Lower lobe of right lung (tissue), 2 donors: ENCODE measurements at regions not wholly inside any gene's neighbourhood (a gene's known extent, or its start where the extent isn't known, plus 50 kb on each side); places are given as distances from the start of the nearest gene placed in this dataset.

Experiments
- ATAC-seq, 2 donors: fragments of 200-7000 bp; cut with Tn5 transposase; one replicate each; pipeline ENCODE4 v1.9.1; 2020 to 2022; ENCODE audit warnings: mild to moderate bottlenecking in 2 of 2, moderate library complexity in 2 of 2
- DNase-seq: peaks from one replicate; pipeline ENCODE4 v3.0.0-alpha.2; 2020
- H3K27ac ChIP-seq: fragments of 200-600 bp; one replicate; pipeline ENCODE4 v1.8.0; 2022
- H3K27me3 ChIP-seq: fragments of 200-600 bp; one replicate; pipeline ENCODE4 v1.8.0; 2022; ENCODE audit warnings: low read depth
- H3K36me3 ChIP-seq: fragments of 200-600 bp; one replicate; pipeline ENCODE4 v1.8.0; 2022; ENCODE audit warnings: mild to moderate bottlenecking
- H3K4me1 ChIP-seq: fragments of 200-600 bp; one replicate; pipeline ENCODE4 v1.8.0; 2022
- H3K4me3 ChIP-seq: fragments of 200-600 bp; one replicate; pipeline ENCODE4 v1.8.0; 2022; ENCODE audit warnings: mild to moderate bottlenecking
- H3K9me3 ChIP-seq: fragments of 200-600 bp; one replicate; pipeline ENCODE4 v1.8.0; 2022
- intact Hi-C: fragments of 100-400 bp; cut with DNase I; formaldehyde crosslinking; loops from one replicate; pipeline ENCODE4 v1.11.0; 2022
- TF ChIP-seq, protein P1 (sequence below): fragments of 200-600 bp; IDR thresholded peaks from one replicate; pipeline ENCODE4 v1.8.0; 2022; ENCODE audit warnings: antibody characterized with exemption, mild to moderate bottlenecking
- donor health status: DM: no; HTN: yes; CAD: no; lungs with severe emphysema.

DNA sequence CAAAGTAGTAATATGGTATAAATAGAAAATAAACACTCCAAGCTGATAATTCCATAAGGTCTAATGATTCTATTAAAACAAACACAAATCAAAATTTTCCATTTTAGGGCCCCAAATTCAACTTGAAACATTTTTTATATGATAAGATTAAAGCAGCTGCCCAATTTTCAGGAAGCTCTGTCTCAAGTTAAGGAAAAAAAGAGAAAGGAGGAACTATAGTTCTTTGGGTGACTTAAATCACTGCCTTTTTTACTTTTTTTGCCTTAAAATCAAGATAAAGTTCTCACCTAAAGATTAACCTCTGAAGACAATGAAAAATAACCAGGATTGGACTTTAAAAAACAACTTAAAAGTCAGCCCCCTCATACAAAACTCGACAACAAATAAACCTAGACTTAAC is 76.0 kb upstream of the IFNE start:
- intact Hi-C loops = no loop called here
- Histone ChIP-seq H3K27me3 (peaks cover 65% of the 10 kb centered on the region), H3K4me1 (peaks cover 11% of the 10 kb centered on the region), H3K27ac (no peak overlapping the region), H3K36me3 (no peaks in the 10 kb centered on the region), H3K4me3 (no peak overlapping the region), H3K9me3 (no peaks in the 10 kb centered on the region)
- TF ChIP-seq, protein P1, sequence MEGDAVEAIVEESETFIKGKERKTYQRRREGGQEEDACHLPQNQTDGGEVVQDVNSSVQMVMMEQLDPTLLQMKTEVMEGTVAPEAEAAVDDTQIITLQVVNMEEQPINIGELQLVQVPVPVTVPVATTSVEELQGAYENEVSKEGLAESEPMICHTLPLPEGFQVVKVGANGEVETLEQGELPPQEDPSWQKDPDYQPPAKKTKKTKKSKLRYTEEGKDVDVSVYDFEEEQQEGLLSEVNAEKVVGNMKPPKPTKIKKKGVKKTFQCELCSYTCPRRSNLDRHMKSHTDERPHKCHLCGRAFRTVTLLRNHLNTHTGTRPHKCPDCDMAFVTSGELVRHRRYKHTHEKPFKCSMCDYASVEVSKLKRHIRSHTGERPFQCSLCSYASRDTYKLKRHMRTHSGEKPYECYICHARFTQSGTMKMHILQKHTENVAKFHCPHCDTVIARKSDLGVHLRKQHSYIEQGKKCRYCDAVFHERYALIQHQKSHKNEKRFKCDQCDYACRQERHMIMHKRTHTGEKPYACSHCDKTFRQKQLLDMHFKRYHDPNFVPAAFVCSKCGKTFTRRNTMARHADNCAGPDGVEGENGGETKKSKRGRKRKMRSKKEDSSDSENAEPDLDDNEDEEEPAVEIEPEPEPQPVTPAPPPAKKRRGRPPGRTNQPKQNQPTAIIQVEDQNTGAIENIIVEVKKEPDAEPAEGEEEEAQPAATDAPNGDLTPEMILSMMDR = no peak
- ATAC-seq (no peak), DNase-seq (no peak)

DNA sequence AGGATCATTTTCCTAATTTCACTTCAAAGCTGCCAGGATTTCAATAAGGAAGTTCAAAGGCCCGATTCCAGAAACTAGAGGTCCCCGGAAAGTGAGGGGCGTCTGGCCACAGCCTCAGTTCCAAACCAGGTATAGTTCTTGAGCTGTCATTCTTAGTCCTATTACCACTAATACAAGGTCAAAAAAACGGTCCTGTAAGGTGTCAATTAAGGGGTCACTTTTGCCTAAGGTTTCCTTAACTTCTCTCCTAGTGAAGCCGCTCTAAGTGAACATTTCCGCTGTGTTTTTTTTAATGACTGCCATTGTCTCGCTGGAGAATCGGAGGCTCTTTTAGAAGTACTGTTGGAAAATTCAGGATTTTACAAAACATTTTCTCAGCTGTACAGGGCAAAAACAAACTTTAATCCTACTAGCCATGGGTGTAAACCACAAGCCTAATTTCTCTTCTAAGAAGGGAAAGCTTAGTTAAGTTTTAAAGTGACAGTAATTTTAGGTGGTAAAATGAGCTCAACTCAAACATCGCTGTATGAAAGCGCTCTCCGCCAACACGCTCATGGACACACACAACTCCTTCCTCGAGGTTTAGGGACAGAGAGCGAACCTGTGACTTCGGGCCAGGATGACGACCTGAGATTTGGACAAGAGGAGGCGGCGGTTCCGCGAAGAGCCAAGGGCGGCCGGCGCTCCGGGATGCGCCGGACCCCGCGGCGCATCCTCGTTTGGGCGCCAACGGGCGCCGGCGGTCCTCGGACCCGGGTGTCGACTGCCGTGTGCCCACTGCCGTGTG is 76.7 kb upstream of the IFNE start:
- intact Hi-C loops = no loop called here
- ATAC-seq (peak in 1 of 2 donors; percentile 13), DNase-seq (no peak)
- TF ChIP-seq, protein P1 = no peak
- Histone ChIP-seq H3K4me3 (peak overlapping the region; percentile 57), H3K36me3 (no peaks in the 10 kb centered on the region), H3K9me3 (no peaks in the 10 kb centered on the region), H3K4me1 (peaks cover 11% of the 10 kb centered on the region), H3K27me3 (peaks cover 61% of the 10 kb centered on the region), H3K27ac (no peak overlapping the region)

DNA sequence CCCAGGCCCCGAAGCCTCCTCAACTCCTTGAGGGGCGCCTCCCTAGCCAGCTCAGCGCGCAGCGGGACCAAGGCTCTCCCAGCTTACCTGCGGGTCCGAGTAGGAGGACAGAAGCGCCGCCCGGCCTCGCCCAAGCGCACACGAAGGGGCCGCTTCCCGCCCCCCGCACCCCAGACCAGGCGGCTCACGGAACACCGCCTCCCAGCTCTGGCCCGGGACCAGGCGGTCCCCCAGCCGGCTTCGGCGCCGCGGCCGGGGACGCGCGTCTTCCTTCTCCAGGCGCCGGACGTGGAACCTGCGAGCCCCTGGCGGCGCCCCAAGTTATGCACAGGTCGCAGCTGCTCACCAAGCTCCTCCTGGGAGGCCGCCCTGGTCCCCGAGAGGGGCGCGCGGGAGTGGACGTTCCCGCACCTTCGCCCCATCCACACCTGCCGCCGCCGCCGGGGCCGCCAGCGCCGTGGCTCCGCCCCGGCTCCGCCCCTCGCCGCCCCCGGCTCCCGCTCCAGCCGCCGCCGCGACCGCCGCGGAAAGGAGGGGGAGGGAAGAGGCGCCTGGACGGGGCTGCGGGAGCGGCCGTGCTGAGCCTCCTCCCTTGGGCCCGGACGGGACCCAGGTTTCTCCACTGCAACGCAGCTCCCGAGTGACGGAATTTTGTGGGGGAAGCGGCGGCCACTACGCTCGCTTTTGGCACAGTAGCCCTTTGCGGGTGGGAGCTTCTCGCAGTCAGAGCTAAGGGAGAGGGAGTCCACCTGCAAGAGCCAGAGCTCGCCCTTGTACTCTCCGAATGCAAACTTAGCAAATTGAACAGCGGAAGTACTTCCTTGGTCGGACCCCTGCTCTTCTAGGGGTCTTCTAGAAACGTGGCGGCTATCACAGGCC is 77.5 kb upstream of the IFNE start:
- DNase-seq (peak; percentile 56), ATAC-seq (peak; percentile 72 to 93)
- TF ChIP-seq, protein P1 = no peak
- H3K4me3 ChIP-seq = peak overlapping the region; percentile 57
- intact Hi-C loops = no loop called here
- H3K4me1 ChIP-seq = peaks cover 11% of the 10 kb centered on the region
- H3K27ac ChIP-seq = no peak overlapping the region
- no peaks in the 10 kb centered on the region for H3K9me3 ChIP-seq
- H3K36me3 ChIP-seq = no peaks in the 10 kb centered on the region
- peaks cover 61% of the 10 kb centered on the region for H3K27me3 ChIP-seq

DNA sequence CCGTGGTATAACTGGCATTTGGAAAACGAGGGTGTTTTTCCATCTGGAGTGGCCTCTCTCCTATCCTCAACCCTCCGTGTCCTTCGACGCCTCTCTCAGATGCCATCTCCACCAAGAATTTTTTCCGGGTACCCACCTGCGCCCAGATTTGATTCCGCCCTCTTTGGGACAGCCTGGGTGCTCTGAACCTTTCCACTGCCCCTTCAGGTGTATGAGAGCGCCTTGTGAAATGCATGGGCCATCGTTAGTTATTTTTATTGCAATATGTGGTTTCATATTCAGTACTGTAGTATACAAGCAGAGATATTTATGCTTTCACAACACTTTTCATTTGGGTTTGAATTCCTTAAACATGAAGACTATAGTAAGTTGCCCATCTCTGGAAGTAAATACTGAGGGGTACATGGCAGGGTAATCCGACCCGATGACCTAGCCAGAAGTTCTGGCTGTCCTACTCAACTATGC is 78.2 kb upstream of the IFNE start:
- TF ChIP-seq, protein P1 = no peak
- Histone ChIP-seq H3K36me3 (no peaks in the 10 kb centered on the region), H3K27me3 (peaks cover 57% of the 10 kb centered on the region), H3K27ac (no peak overlapping the region), H3K9me3 (no peaks in the 10 kb centered on the region), H3K4me3 (peak overlapping the region; percentile 57), H3K4me1 (peaks cover 11% of the 10 kb centered on the region)
- DNase-seq (no peak), ATAC-seq (no peak)
- intact Hi-C loops = no loop called here

DNA sequence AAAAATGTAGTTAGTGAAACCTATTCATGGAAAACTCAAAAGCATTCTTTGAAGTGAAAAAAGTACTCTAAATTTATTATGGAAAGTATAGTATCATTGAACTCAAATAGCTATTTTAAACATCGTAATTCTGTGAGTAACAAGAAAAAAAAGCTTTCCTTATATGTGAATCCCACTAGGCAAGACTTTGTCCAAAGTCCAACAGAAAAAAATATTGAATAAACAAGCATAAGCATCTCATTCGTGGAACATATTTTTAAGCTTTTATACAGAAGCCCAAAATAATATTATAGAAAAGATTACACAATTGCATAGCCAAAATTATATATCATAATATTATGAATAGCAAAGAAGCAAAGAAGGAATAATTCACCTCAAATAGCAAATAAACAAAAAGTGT is 79.4 kb upstream of the IFNE start:
- TF ChIP-seq, protein P1 = no peak
- no peak overlapping the region for H3K27ac ChIP-seq
- H3K9me3 ChIP-seq = no peaks in the 10 kb centered on the region
- no peak overlapping the region for H3K4me3 ChIP-seq
- peaks cover 11% of the 10 kb centered on the region for H3K4me1 ChIP-seq
- peaks cover 47% of the 10 kb centered on the region for H3K27me3 ChIP-seq
- intact Hi-C loops = no loop called here
- no peaks in the 10 kb centered on the region for H3K36me3 ChIP-seq
- DNase-seq (no peak), ATAC-seq (no peak)
